HG03342 (cell line): ENCODE measurements at regions not wholly inside any gene's neighbourhood (a gene's known extent, or its start where the extent isn't known, plus 50 kb on each side); places are given as distances from the start of the nearest gene placed in this dataset.

Experiments
- ATAC-seq: cut with Tn5 transposase; IDR thresholded peaks from one replicate; pipeline ENCODE4 v1.9.1; 2021; ENCODE audit warnings: mild to moderate bottlenecking, moderate library complexity; ENCODE audit not compliant: unreplicated experiment

- no peak for ATAC-seq
These were observed 97.7 kb upstream of the TOP3B start for GRCh38 chr22:22080270-22080669.

GRCh38 chr22:22079404-22080148 is 97.0 kb upstream of the TOP3B start:
- no peak for ATAC-seq

- ATAC-seq, result no peak
These were observed 95.7 kb upstream of the TOP3B start for GRCh38 chr22:22078329-22078728.

GRCh38 chr22:22076932-22077703 is 94.5 kb upstream of the TOP3B start:
- ATAC-seq, result no peak

GRCh38 chr22:22076361-22076760 is 93.8 kb upstream of the TOP3B start:
- no peak for ATAC-seq

GRCh38 chr22:22075382-22076163 is 93.0 kb upstream of the TOP3B start:
- no peak for ATAC-seq

- ATAC-seq, result no peak
These were observed 92.2 kb upstream of the TOP3B start for GRCh38 chr22:22074634-22075381.

GRCh38 chr22:22073769-22074561 is 91.4 kb upstream of the TOP3B start:
- no peak for ATAC-seq

GRCh38 chr22:22072169-22072836 is 89.7 kb upstream of the TOP3B start:
- ATAC-seq, result no peak

- no peak for ATAC-seq
These were observed 88.9 kb upstream of the TOP3B start for GRCh38 chr22:22071455-22071854.

- ATAC-seq, result no peak
These were observed 87.8 kb upstream of the TOP3B start for GRCh38 chr22:22070371-22070824.

- no peak for ATAC-seq
These were observed 87.1 kb upstream of the TOP3B start for GRCh38 chr22:22069450-22070370.

GRCh38 chr22:22068657-22069056 is 86.1 kb upstream of the TOP3B start:
- ATAC-seq, result no peak

GRCh38 chr22:22068025-22068424 is 85.4 kb upstream of the TOP3B start:
- ATAC-seq, result no peak

GRCh38 chr22:22067192-22067591 is 84.6 kb upstream of the TOP3B start:
- no peak for ATAC-seq

- no peak for ATAC-seq
These were observed 82.0 kb upstream of the TOP3B start for GRCh38 chr22:22064580-22064979.

GRCh38 chr22:22062306-22062793 is 79.8 kb upstream of the TOP3B start:
- no peak for ATAC-seq
